GM12865 (cell line): ENCODE measurements at regions not wholly inside any gene's neighbourhood (a gene's known extent, or its start where the extent isn't known, plus 50 kb on each side); places are given as distances from the start of the nearest gene placed in this dataset.

Experiments used
- DNase-seq: peaks from one replicate; pipeline ENCODE4 v3.0.0; 2010; ENCODE audit warnings: low read depth
- H3K4me3 ChIP-seq: 2 replicates; pipeline ENCODE4 v1.5.1; 2011; ENCODE audit warnings: mild to moderate bottlenecking, low read depth, low read length, control low read depth
- CTCF ChIP-seq: IDR thresholded peaks from 2 replicates; pipeline ENCODE4 v1.5.1; 2011; ENCODE audit warnings: low read length, control low read depth, low read depth, inconsistent platforms; ENCODE audit not compliant: insufficient read depth; ENCODE audit errors: missing control alignments

- no peak for TF ChIP-seq CTCF
- H3K4me3 ChIP-seq, result no peak overlapping the region
- DNase-seq, result no peak
These were observed 256.5 kb downstream of the TTLL7 start for GRCh38 chr1:83742446-83742845.

- DNase-seq, result no peak
- no peak overlapping the region for H3K4me3 ChIP-seq
- no peak for TF ChIP-seq CTCF
These were observed 257.2 kb downstream of the TTLL7 start for GRCh38 chr1:83741770-83742169.

GRCh38 chr1:83741348-83741747 is 257.6 kb downstream of the TTLL7 start:
- no peak overlapping the region for H3K4me3 ChIP-seq
- no peak for TF ChIP-seq CTCF
- no peak for DNase-seq

DNA sequence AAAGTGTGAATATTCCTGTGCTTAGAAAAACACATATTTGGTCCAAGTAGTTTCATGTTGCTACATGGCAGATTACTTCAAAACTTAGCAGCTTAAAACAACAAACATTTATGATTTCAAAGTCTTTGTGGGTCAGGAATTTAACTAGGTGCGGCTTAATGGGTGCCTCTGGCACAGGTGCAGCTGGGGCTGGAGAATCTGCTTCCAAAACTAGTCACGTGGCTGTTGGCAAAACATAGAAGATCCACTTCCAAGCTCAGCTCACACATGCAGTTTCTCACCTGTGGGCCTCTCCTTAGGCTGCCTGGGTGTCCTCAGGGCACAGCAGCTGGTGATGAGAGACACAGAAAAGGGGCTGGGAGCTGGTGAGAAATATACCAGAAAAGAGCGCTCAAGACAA is 263.4 kb downstream of the TTLL7 start:
- no peak for DNase-seq
- no peak for TF ChIP-seq CTCF

GRCh38 chr1:83734420-83734819 is 264.5 kb downstream of the TTLL7 start:
- no peak overlapping the region for H3K4me3 ChIP-seq
- no peak for TF ChIP-seq CTCF
- no peak for DNase-seq

More for the DNA sequence above, 263.4 kb downstream of the TTLL7 start:
- H3K4me3 ChIP-seq, result no peak overlapping the region

DNA sequence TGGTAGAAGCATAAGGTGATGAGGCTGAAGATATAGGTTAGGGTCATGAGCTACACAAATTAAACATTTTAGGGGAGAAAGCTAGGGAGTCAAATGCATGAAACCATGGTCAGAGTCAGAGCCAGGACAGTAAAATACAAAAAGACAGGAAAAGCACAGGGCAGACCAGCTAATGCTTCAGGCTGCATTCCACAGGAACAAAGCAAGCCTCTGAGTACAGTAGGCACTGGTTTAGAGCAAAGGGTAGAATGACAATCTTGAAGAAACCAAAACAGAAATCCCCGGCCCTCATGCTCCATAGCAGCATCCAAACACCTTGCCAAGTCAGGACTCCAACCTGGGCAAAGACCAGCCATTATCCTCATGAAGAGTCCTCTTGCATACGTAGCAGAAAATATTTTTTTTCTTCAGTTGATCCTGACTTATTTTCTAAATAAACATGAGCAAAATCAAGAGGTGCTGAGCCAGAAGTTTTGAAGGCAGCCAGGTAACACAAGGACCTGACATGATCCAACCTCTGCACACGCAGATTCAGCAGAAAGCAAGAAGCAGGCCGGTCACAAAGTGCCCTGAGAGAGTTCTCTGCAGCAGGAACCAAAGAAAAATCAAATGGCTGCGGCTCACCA is 273.1 kb downstream of the TTLL7 start:
- TF ChIP-seq CTCF, result no peak
- H3K4me3 ChIP-seq, result no peak overlapping the region
- DNase-seq, result no peak

GRCh38 chr1:83718338-83718737 is 280.6 kb downstream of the TTLL7 start:
- H3K4me3 ChIP-seq, result no peak overlapping the region
- no peak for TF ChIP-seq CTCF
- DNase-seq, result peak; percentile 61
